ENCODE measurements at regions not wholly inside any gene's neighbourhood (a gene's known extent, or its start where the extent isn't known, plus 50 kb on each side); places are given as distances from the start of the nearest gene placed in this dataset.

DNA sequence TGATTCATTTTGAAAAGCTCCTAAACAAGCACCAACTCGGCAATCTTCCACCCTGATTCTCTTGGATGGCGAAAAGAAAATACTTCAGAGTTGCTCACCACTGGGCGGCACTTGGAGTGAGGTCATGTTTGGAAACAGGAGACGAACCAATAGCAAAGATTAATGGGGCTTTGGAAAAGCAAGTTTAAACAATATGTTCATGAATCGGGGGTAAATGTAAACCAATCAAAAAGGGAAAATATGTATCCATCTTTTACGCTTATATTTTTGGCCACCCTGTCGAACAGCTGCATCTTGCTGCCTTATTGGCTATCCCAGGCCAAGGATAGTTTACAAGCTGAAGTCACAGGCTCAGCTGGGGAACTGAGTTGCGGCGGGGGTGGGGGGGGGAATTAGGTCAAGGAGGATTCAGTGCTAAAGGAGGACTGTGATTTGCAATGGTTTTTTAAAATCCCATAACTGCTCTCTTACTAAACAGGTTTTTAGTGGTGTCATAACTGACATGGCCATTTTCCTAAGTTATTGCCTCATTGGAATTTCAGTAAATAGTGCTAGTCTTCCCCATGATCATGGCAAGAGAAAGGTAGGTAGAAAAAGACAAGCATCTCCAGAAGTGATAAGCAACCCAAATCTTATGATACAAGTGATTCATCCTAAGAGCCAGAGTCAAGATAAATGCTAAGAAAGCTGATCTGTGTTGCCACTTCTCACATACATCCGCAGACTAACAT lies 210.6 kb downstream of the PHLDA1 start (continued):
- no peak for TF ChIP-seq ATF1 (CRISPR knock-in tag; IDR thresholded peaks at IDR 0.05)
- TF ChIP-seq ZBTB7B (CRISPR knock-in tag; IDR thresholded peaks at IDR 0.05) = no peak
- no peak for TF ChIP-seq E2F5 (CRISPR knock-in tag; conservative IDR thresholded peaks at IDR 0.05)
- no peak for TF ChIP-seq ZNF879 (CRISPR knock-in tag; IDR thresholded peaks at IDR 0.05)

DNA sequence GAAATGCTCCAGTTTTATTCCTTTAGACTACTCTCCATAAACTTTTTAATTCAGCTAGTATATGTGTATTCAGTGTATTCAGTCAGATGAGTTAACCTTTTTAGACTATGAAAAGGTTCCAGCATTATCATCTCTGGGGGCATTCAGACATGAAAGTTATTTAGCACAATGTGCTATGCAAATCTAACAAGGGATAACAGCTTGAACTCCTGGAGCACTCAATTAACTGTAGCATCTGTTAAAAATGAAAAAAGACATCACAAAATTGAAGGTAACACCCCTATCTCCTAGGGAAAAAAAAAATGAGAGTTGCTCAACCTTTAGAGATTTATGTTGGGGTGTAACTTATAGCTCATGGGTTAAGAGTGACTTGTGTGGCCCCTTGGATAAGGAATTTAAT lies 211.5 kb downstream of the PHLDA1 start:
- FAIRE-seq (no peak), ATAC-seq (no peak), DNase-seq (ENCODE audit: low spot score) (no peak)
- no TSS peak for BruUV-seq (replicated peaks)
- H3K4me3 ChIP-seq (replicated peaks in 1 of 3; ENCODE audit: insufficient read depth in 1 of 3, low read depth in 2 of 3, low read length in 3 of 3) = no peak overlapping the region
- intact Hi-C loops (cut with micrococcal nuclease; ENCODE audit: unreplicated experiment) = no loop called here
- H3K27me3 ChIP-seq (ENCODE audit: control insufficient read depth in 1 of 2, insufficient read depth in 2 of 2, low read length in 2 of 2) = peaks cover 0 to 1% of the 10 kb centered on the region in 2 experiments; a peak in 1 of 5 replicates
- TF ChIP-seq BCL6 (CRISPR knock-in tag; IDR thresholded peaks at IDR 0.05) (no peak), ZNF556 (CRISPR knock-in tag; IDR thresholded peaks at IDR 0.05; ENCODE audit: borderline replicate concordance) (no peak), ZNF17 (CRISPR knock-in tag; IDR thresholded peaks at IDR 0.05) (no peak), ZNF782 (CRISPR knock-in tag; IDR thresholded peaks at IDR 0.05; ENCODE audit: borderline replicate concordance) (no peak), EP300 (IDR thresholded peaks at IDR 0.05; ENCODE audit: low read depth in 2 of 2, low read length in 2 of 2) (no peak), EP300 (CRISPR knock-in tag; IDR thresholded peaks at IDR 0.05; ENCODE audit: borderline replicate concordance) (no peak), HNRNPUL1 (IDR thresholded peaks at IDR 0.05; ENCODE audit: low read depth, low read length) (no peak), ZNF550 (CRISPR knock-in tag; IDR thresholded peaks at IDR 0.05; ENCODE audit: borderline replicate concordance) (no peak), ZNF703 (CRISPR knock-in tag; IDR thresholded peaks at IDR 0.05; ENCODE audit: borderline replicate concordance) (no peak), ZNF883 (CRISPR knock-in tag; IDR thresholded peaks at IDR 0.05; ENCODE audit: not compliant biosample characterization) (no peak)
- TF ChIP-seq, protein P1, sequence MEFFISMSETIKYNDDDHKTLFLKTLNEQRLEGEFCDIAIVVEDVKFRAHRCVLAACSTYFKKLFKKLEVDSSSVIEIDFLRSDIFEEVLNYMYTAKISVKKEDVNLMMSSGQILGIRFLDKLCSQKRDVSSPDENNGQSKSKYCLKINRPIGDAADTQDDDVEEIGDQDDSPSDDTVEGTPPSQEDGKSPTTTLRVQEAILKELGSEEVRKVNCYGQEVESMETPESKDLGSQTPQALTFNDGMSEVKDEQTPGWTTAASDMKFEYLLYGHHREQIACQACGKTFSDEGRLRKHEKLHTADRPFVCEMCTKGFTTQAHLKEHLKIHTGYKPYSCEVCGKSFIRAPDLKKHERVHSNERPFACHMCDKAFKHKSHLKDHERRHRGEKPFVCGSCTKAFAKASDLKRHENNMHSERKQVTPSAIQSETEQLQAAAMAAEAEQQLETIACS (CRISPR knock-in tag; IDR thresholded peaks at IDR 0.05) = no peak
- no peaks in the 10 kb centered on the region for H4K20me1 ChIP-seq (ENCODE audit: insufficient read depth, low read length)
- peaks cover 15% of the 10 kb centered on the region for H3K4me1 ChIP-seq (ENCODE audit: insufficient read depth, low read length)
- H3K27ac ChIP-seq (ENCODE audit: extremely low read length, insufficient read depth, low read length) = no peak overlapping the region
- in situ Hi-C loops (cut with HindIII; ENCODE audit: extremely low pct_ligation_motif_present, low pct_unique_long_range_greater_than_20kb) = no loop called here
- H3K36me3 ChIP-seq (replicated peaks in 1 of 2; ENCODE audit: control insufficient read depth in 1 of 2, insufficient read depth in 2 of 2, low read length in 2 of 2) = no peaks in the 10 kb centered on the region; a peak in 1 of 5 replicates
- POLR2A ChIA-PET = no interaction called here
- H3K79me2 ChIP-seq (ENCODE audit: insufficient read depth, low read length) = no peaks in the 10 kb centered on the region
- no peaks in the 10 kb centered on the region for H3K9me3 ChIP-seq (ENCODE audit: low read length)
- H3K4me2 ChIP-seq (ENCODE audit: low read depth, low read length) = no peak overlapping the region
- CTCF ChIA-PET (ENCODE audit: low intra/inter-chr PET ratio, low total read pairs) = no interaction called here
- no peak overlapping the region for H3K9ac ChIP-seq (ENCODE audit: insufficient read depth, low read depth, low read length)
- H2AFZ ChIP-seq (ENCODE audit: low read length) = no peak overlapping the region
